GM12874 (cell line): ENCODE measurements at regions not wholly inside any gene's neighbourhood (a gene's known extent, or its start where the extent isn't known, plus 50 kb on each side); places are given as distances from the start of the nearest gene placed in this dataset.

Source experiments
- CTCF ChIP-seq: IDR thresholded peaks from 2 replicates; pipeline ENCODE4 v1.5.1; 2011; ENCODE audit warnings: low read depth, mild to moderate bottlenecking, control low read depth, low read length, moderate library complexity; ENCODE audit not compliant: insufficient read depth

DNA sequence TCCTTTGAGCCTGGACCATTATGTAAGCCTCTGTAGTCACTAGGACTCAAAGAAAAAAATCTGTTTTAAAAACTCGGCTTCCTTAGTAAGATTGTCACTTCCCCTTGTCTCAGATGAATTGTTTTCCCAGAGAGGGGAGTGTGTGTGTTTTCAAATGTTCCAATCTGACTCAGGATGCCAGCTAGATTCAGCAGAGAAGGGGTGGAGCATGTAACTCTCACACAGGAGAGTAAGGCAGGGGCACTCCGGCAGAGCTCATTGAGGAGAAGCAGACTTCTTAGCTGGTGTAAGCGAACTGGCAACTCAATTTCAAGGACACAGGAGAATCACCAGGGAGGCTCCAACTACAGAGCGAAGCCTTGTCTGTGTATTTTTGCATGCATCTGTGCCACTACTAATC lies 623.2 kb downstream of the LMO4 start:
- TF ChIP-seq CTCF, result no peak

DNA sequence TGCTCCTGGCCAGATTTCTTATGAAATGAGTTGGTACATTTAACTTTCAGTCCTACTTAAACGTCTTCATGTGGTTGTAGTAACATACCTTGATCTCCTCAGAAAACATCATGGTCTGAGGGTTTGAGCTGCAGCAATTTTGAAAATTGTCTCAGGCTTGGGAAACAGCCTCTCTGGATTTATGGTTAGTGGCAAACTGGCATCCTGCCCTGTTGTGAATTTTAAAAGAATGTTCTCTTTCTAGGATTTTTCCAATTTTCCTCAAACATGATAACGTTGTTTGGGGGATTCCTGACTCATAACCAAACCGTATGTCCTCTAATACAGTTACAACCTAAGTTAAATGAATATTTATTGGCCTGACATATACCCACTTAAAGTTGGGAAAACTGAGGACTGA lies 624.4 kb downstream of the LMO4 start:
- no peak for TF ChIP-seq CTCF

DNA sequence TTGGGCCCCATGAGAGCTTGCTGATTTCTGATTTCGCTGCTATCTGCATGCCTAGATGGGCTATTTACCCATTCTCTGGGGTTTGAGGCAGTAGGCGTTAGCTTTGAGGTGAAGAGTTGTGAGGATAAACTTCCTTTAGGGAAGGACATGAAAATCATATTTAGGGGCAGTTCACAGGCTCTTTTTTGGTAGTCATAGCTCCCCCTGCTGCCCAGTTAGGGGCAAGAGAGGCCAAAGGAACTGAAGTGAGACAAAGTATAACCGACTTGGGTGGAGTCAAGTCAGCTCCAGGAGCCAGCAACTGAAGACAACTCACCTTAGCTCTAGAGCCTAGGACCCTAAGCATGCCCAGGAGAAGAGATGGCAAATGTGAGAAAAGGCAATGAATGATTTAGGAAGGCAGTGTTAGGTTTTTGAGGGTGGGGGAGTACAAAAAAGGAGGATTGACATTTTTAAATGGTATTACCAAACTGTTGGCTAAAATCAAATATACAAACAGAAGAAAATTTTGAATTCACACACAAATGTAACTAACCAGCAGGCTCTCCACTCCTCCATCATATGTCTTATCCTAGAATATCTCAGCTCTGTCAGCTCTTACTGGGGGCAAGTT lies 625.2 kb downstream of the LMO4 start:
- peak; percentile 77 for TF ChIP-seq CTCF

GRCh38 chr1:87955038-87955437 lies 626.4 kb downstream of the LMO4 start:
- TF ChIP-seq CTCF, result no peak

- TF ChIP-seq CTCF, result no peak
Measured at GRCh38 chr1:87956072-87956471, 627.4 kb downstream of the LMO4 start.

DNA sequence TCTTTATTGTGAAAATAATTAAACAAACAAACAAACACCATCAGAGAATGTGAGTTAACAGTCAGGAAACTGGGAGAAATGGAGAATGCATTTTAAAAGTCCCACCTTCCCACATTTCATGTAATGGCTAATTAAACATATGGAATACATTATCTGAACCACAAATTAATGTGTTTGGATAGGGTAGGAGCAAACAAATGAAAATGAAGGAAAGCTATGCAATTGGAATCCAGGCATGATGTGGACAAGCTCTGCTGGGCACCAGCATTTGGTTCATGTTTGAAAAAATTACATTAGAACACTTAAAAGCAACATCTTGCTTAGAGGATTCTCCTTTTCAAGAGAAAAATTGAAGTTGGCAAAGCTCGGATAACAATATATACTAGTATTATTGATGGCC lies 628.1 kb downstream of the LMO4 start:
- TF ChIP-seq CTCF, result no peak

DNA sequence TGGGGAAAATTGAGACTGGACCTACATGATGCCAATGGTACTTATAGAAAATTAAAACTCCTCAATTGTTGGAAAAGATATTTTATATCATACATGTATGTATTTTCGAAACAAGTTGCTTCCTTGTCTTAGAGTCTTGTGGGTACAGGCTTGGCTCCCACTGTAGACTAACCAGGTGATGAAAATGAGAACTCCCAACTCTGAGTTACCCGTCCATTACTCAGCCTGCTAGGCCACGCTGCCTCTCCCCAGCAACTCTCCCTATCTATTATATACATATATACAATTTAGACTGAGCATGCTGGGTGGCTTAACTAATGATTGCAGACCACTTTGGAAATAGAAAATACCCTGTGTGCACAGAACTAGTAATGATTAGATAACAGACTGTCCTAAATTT lies 628.7 kb downstream of the LMO4 start:
- no peak for TF ChIP-seq CTCF
